RWPE1 (cell line): ENCODE measurements at regions not wholly inside any gene's neighbourhood (a gene's known extent, or its start where the extent isn't known, plus 50 kb on each side); places are given as distances from the start of the nearest gene placed in this dataset.

Experiments
- CTCF ChIA-PET: fragments of 350-600 bp; sonication (Branson Sonifier 250); formaldehyde crosslinking; extraction: SDS; loops from one replicate; lab custom pipeline; 2021; lab: Yijun Ruan, JAX
- POLR2A ChIA-PET: fragments of 400-600 bp; formaldehyde crosslinking; extraction: SDS; loops from one replicate; lab custom pipeline; 2020; ENCODE audit warnings: antibody characterized with exemption; ENCODE audit not compliant: low non-redundant PET; lab: Yijun Ruan, JAX
- DNase-seq: peaks from one replicate; pipeline ENCODE4 v3.0.0; 2012; ENCODE audit warnings: low spot score
- H3K27ac ChIP-seq: fragments of 450-650 bp; 2 replicates; pipeline ENCODE4 v1.5.1; 2017
- CTCF ChIP-seq: fragments of 450-650 bp; conservative IDR thresholded peaks from 2 replicates; pipeline ENCODE4 v1.5.1; 2017; ENCODE audit warnings: low read depth, mild to moderate bottlenecking

- H3K27ac ChIP-seq, result no peak overlapping the region
- ChIA-PET CTCF (no interaction called here), POLR2A (no interaction called here)
- TF ChIP-seq CTCF, result no peak
- DNase-seq, result no peak
These were observed 478.5 kb downstream of the QKI start for GRCh38 chr6:163892824-163893561.

- ChIA-PET POLR2A (no interaction called here), CTCF (interaction anchor here (0.6 kb wide), 1 partner anchor 12 kb away, joined by 4 read pairs; no protein-coding TSS in a partner anchor)
- H3K27ac ChIP-seq, result no peak overlapping the region
- TF ChIP-seq CTCF, result no peak
- no peak for DNase-seq
These were observed 475.5 kb downstream of the QKI start for GRCh38 chr6:163889904-163890514.

GRCh38 chr6:163888030-163888819 is 473.7 kb downstream of the QKI start:
- POLR2A ChIA-PET, result no interaction called here
- DNase-seq, result no peak
- H3K27ac ChIP-seq, result no peak overlapping the region
- CTCF ChIA-PET, result no interaction called here
- no peak for TF ChIP-seq CTCF

GRCh38 chr6:163886428-163886827 is 471.9 kb downstream of the QKI start:
- H3K27ac ChIP-seq, result no peak overlapping the region
- no peak for DNase-seq
- CTCF ChIA-PET, result no interaction called here
- TF ChIP-seq CTCF, result no peak
- POLR2A ChIA-PET, result no interaction called here

GRCh38 chr6:163883984-163884383 is 469.5 kb downstream of the QKI start:
- no peak for DNase-seq
- no peak for TF ChIP-seq CTCF
- ChIA-PET CTCF (no interaction called here), POLR2A (no interaction called here)
- no peak overlapping the region for H3K27ac ChIP-seq

- no peak for TF ChIP-seq CTCF
- DNase-seq, result no peak
- no peak overlapping the region for H3K27ac ChIP-seq
- CTCF ChIA-PET, result no interaction called here
- POLR2A ChIA-PET, result no interaction called here
These were observed 464.2 kb downstream of the QKI start for GRCh38 chr6:163878698-163879097.
